GM21447 (cell line): ENCODE measurements at regions not wholly inside any gene's neighbourhood (a gene's known extent, or its start where the extent isn't known, plus 50 kb on each side); places are given as distances from the start of the nearest gene placed in this dataset.

Experiments used
- ATAC-seq: cut with Tn5 transposase; IDR thresholded peaks from one replicate; pipeline ENCODE4 v1.9.1; 2021; ENCODE audit not compliant: unreplicated experiment

GRCh38 chr2:235140801-235141081, 188.9 kb downstream of the SH3BP4 start:
- ATAC-seq, result no peak

- no peak for ATAC-seq
Observed at GRCh38 chr2:235141411-235142128, 189.8 kb downstream of the SH3BP4 start.

DNA sequence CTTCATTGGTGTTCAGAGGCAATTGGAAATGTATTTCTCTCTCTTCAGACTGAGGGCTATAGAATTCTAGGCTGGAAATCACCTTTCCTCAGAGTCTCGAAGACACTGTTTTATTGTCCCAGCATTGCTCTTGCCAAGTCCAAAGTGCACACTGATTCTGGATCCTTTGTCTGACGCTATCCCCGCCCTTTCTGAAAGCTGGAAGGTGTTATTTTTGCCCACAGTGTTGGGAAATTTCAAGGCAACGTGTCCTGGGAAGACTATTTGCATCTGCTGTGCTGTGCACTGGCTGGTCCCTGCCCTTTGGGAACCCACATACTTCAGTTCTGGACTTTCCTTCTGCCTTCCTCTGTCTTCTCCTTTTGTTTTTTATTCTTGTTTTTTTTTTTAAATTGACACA, 190.8 kb downstream of the SH3BP4 start:
- no peak for ATAC-seq

- no peak for ATAC-seq
Observed at GRCh38 chr2:235143789-235144188, 192.0 kb downstream of the SH3BP4 start.

- no peak for ATAC-seq
Observed at GRCh38 chr2:235144291-235144690, 192.5 kb downstream of the SH3BP4 start.

GRCh38 chr2:235146206-235146605, 194.4 kb downstream of the SH3BP4 start:
- no peak for ATAC-seq

DNA sequence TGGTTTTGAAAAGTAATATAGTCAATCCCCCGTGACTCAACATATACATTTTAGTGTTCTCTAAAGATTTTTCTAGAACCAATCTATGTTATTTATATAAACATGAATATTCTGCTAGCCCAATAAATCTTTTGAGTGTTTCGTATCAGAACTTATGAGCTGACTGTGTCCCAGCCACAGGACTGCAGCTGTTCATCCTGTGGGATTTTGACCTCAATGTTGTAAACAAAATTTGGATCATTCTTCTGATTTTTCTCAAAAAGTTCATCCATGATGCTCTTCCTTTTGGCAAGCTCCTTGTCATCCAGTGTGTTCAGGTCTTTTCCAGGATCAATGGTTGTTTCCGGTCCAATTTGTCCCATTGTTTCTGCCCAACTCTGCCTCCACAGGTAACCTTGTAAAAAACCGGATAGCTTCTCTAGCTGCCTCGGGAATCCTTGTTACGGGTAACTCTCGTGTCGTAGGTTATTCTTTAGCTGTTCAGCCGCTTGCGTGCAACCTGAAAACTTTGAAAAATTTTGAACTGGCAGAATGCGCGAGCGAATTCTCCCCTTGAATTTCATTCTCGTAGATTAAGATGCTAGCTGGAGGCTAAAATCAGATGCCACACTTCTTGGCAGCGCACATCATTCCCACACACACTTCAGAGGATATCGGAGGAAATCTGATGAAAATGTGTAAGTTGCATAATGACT, 195.2 kb downstream of the SH3BP4 start:
- no peak for ATAC-seq

GRCh38 chr2:235148201-235149170, 196.7 kb downstream of the SH3BP4 start:
- no peak for ATAC-seq

GRCh38 chr2:235149240-235149659, 197.4 kb downstream of the SH3BP4 start:
- ATAC-seq, result no peak

DNA sequence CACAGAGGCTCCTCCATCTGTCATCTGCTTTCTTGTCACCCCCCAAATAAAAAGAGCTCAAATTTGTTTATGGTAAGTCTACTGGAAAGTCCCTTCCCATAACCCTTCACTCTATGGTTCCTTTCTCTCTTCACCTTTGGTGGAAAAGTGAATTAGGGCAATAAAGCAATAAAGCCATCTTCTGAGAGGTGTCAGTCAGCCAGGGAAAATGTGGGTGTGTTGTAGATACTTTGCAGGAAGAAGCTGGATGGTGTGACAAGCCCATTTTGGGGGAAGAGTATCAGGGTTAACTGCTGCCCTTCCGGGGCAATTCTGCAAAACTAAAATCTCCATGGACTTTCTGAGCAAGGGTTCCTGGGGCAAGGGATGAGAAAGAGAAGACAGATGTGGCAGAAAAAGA, 197.9 kb downstream of the SH3BP4 start:
- no peak for ATAC-seq

DNA sequence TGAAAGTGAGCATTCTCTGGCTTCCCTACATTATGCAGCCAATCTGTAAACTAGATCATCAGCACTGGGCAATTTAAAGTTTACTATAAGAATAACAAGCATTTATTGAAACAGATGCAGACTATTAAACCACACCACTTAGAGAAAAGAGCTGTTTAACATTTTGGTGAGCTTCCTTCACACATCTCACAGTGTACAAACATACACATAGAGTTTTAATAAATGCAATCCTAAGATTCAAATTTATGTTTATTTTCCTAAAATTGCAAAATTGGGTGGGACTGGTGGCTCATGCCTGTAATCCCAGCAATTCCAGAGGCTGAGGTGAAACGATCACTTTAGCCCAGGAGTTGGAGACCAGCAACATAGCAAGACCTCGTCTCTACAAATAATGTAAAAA, 199.3 kb downstream of the SH3BP4 start:
- ATAC-seq, result no peak

- no peak for ATAC-seq
Observed at GRCh38 chr2:235155163-235155562, 203.3 kb downstream of the SH3BP4 start.

GRCh38 chr2:235156055-235156454, 204.2 kb downstream of the SH3BP4 start:
- no peak for ATAC-seq

- ATAC-seq, result no peak
Observed at GRCh38 chr2:235157746-235158482, 206.1 kb downstream of the SH3BP4 start.

- no peak for ATAC-seq
Observed at GRCh38 chr2:235160281-235160810, 208.5 kb downstream of the SH3BP4 start.

DNA sequence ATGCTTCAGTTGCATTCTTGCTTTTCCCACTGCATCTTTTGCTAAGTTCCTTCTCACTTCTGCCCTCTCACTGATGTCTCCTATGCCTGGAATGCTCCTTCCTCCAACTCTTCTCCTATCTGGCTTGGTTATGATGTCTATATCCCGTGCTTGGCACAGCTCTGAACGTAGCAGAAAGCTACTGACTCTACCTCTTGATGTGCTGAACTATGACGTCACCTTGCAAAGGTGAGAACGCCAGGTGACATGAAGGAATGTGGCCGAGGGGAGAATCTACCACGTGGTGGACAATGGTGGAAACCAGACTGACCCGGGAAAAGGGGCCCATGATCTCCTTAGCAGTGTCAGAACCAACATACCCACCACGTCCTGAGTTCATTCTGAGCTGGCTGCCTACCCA, 209.7 kb downstream of the SH3BP4 start:
- ATAC-seq, result no peak

- ATAC-seq, result no peak
Observed at GRCh38 chr2:235162082-235162836, 210.4 kb downstream of the SH3BP4 start.

GRCh38 chr2:235162837-235163197, 211.0 kb downstream of the SH3BP4 start:
- ATAC-seq, result no peak

GRCh38 chr2:235165136-235165535, 213.3 kb downstream of the SH3BP4 start:
- ATAC-seq, result no peak

- no peak for ATAC-seq
Observed at GRCh38 chr2:235165631-235166030, 213.8 kb downstream of the SH3BP4 start.
